ENCODE measurements at regions not wholly inside any gene's neighbourhood (a gene's known extent, or its start where the extent isn't known, plus 50 kb on each side); places are given as distances from the start of the nearest gene placed in this dataset.

DNA sequence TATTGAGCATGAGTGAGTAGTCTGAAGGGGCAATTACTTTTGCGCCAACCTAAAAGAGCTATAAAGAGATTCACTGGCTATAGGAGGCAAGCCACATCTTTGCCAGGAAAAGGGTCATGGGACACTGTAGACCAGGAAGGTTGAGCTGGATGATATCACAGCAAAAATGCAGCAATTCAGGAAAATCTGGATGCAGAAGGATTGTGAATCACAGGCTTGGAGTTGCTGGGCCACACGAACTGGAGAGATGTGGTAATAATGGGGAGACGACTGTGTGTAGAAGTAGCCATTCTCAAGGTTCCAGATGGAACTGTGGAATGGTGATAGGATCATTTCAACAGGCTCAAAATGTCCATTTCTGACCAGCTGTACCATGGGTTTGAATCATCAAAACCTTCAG lies 151.4 kb upstream of the DAAM1 start:
- TF ChIP-seq POLR2A (IDR thresholded peaks at IDR 0.05; ENCODE audit: low read depth, low read length) = no peak
- TF ChIP-seq POLR2AphosphoS5 (IDR thresholded peaks at IDR 0.05; ENCODE audit: low read depth, low read length) = no peak
- no peak for TF ChIP-seq TAF1 (IDR thresholded peaks at IDR 0.05; ENCODE audit: low read depth, low read length)
- no peak for TF ChIP-seq POU2F2 (IDR thresholded peaks at IDR 0.05; ENCODE audit: low read depth, low read length)
- TF ChIP-seq SPI1 (IDR thresholded peaks at IDR 0.05; ENCODE audit: low read depth, low read length) = no peak
